Right cardiac atrium (tissue), 5 donors: ENCODE measurements at regions not wholly inside any gene's neighbourhood (a gene's known extent, or its start where the extent isn't known, plus 50 kb on each side); places are given as distances from the start of the nearest gene placed in this dataset.

Experiments
- ATAC-seq, 2 donors: fragments of 200-7000 bp; cut with Tn5 transposase; one replicate each; pipeline versions ENCODE4 v1.8.0 to v1.9.1; 2020; ENCODE audit warnings: moderate library complexity in 2 of 2, mild to moderate bottlenecking in 1 of 2
- DNase-seq, 3 donors: peaks; one replicate each; pipeline ENCODE4 v3.0.0-alpha.2; 2020
- H3K27ac ChIP-seq: one replicate; pipeline ENCODE4 v1.5.1; 2013; ENCODE audit warnings: mild to moderate bottlenecking, low read length, control low read depth, moderate library complexity
- H3K27me3 ChIP-seq: one replicate; pipeline ENCODE4 v1.6.1; 2013; ENCODE audit not compliant: control insufficient read depth, insufficient read depth
- H3K4me1 ChIP-seq: one replicate; pipeline ENCODE4 v1.6.1; 2013; ENCODE audit warnings: low read length; ENCODE audit not compliant: control insufficient read depth, insufficient read depth
- H3K4me3 ChIP-seq: one replicate; pipeline ENCODE4 v1.5.1; 2013; ENCODE audit warnings: low read length, control low read depth
- H3K9me3 ChIP-seq: one replicate; pipeline ENCODE4 v1.6.1; 2013; ENCODE audit warnings: low read length; ENCODE audit not compliant: control insufficient read depth
- WGBS: extraction: QIAGEN DNeasy Blood & Tissue Kit; methylation state at CpG from one replicate; pipeline ENCODE4 v1.1.7; 2013; 5-methylcytosine and 5-hydroxymethylcytosine counted together
- intact Hi-C, 4 donors: fragments of 100-400 bp; cut with DNase I; formaldehyde crosslinking; loops; one replicate each; pipeline versions ENCODE4 v1.11.0 to v1.14.0; 2022 to 2023
- donor health status: healthy with polysubstance abuse.
- donor health status: DM: no; HTN: yes; CAD: no.
- donor health status: DM: no; HTN: no; CAD: no.
- donor health status: DM: no; HTN: yes; CAD: no; lungs with severe emphysema.
- donor health status: DM: yes; HTN: yes; CAD: no.

GRCh38 chr21:18460979-18461378 lies 57.4 kb upstream of the TMPRSS15 start:
- Histone ChIP-seq H3K9me3 (no peaks in the 10 kb centered on the region), H3K4me1 (no peaks in the 10 kb centered on the region), H3K27ac (no peak overlapping the region), H3K4me3 (no peak overlapping the region), H3K27me3 (peaks cover 3% of the 10 kb centered on the region)
- no peak for DNase-seq
- intact Hi-C loops = no loop called here
- WGBS = 61% methylated on average over 4 of the region's 4 CpGs
- no peak for ATAC-seq

- Histone ChIP-seq H3K9me3 (no peaks in the 10 kb centered on the region), H3K4me1 (no peaks in the 10 kb centered on the region), H3K27ac (no peak overlapping the region), H3K4me3 (no peak overlapping the region), H3K27me3 (peaks cover 3% of the 10 kb centered on the region)
- WGBS = 82% methylated on average over 3 of the region's 3 CpGs
- no peak for DNase-seq
- no peak for ATAC-seq
- intact Hi-C loops = no loop called here
These were observed 58.2 kb upstream of the TMPRSS15 start for GRCh38 chr21:18461743-18462142.

- Histone ChIP-seq H3K4me3 (no peak overlapping the region), H3K9me3 (no peaks in the 10 kb centered on the region), H3K4me1 (no peaks in the 10 kb centered on the region), H3K27ac (no peak overlapping the region), H3K27me3 (no peaks in the 10 kb centered on the region)
- 59% methylated on average over 2 of the region's 2 CpGs for WGBS
- ATAC-seq (no peak), DNase-seq (no peak)
- intact Hi-C loops = no loop called here
These were observed 64.1 kb upstream of the TMPRSS15 start for GRCh38 chr21:18467715-18468114.

GRCh38 chr21:18468790-18469189 lies 65.2 kb upstream of the TMPRSS15 start:
- ATAC-seq = no peak
- Histone ChIP-seq H3K27me3 (no peaks in the 10 kb centered on the region), H3K9me3 (no peaks in the 10 kb centered on the region), H3K4me3 (no peak overlapping the region), H3K4me1 (no peaks in the 10 kb centered on the region), H3K27ac (no peak overlapping the region)
- 69% methylated on average over 6 of the region's 6 CpGs for WGBS
- DNase-seq = no peak
- intact Hi-C loops = no loop called here

- H3K27me3 ChIP-seq = no peaks in the 10 kb centered on the region
- no peak overlapping the region for H3K27ac ChIP-seq
- no peaks in the 10 kb centered on the region for H3K9me3 ChIP-seq
- H3K4me1 ChIP-seq = no peaks in the 10 kb centered on the region
- ATAC-seq (no peak), DNase-seq (no peak)
- no peak overlapping the region for H3K4me3 ChIP-seq
- 87% methylated on average over 1 of the region's 1 CpG for WGBS
- intact Hi-C loops = no loop called here
These were observed 73.1 kb upstream of the TMPRSS15 start for GRCh38 chr21:18476639-18477038.

- intact Hi-C loops = no loop called here
- ATAC-seq (no peak), DNase-seq (no peak)
- Histone ChIP-seq H3K4me3 (no peak overlapping the region), H3K27ac (no peak overlapping the region), H3K9me3 (no peaks in the 10 kb centered on the region), H3K4me1 (no peaks in the 10 kb centered on the region), H3K27me3 (no peaks in the 10 kb centered on the region)
- WGBS = 75% methylated on average over 7 of the region's 7 CpGs
These were observed 73.5 kb upstream of the TMPRSS15 start for GRCh38 chr21:18477043-18477442.

- Histone ChIP-seq H3K27ac (no peak overlapping the region), H3K4me3 (no peak overlapping the region), H3K27me3 (no peaks in the 10 kb centered on the region), H3K4me1 (no peaks in the 10 kb centered on the region), H3K9me3 (no peaks in the 10 kb centered on the region)
- 52% methylated on average over 1 of the region's 1 CpG for WGBS
- intact Hi-C loops = no loop called here
- DNase-seq (no peak), ATAC-seq (no peak)
These were observed 74.9 kb upstream of the TMPRSS15 start for GRCh38 chr21:18478513-18478912.

GRCh38 chr21:18488252-18488651 lies 84.7 kb upstream of the TMPRSS15 start:
- Histone ChIP-seq H3K4me3 (no peak overlapping the region), H3K27ac (no peak overlapping the region), H3K4me1 (no peaks in the 10 kb centered on the region), H3K27me3 (no peaks in the 10 kb centered on the region), H3K9me3 (no peaks in the 10 kb centered on the region)
- ATAC-seq (no peak), DNase-seq (no peak)
- intact Hi-C loops = no loop called here
- 71% methylated on average over 1 of the region's 1 CpG for WGBS

GRCh38 chr21:18493422-18493821 lies 89.8 kb upstream of the TMPRSS15 start:
- Histone ChIP-seq H3K4me3 (no peak overlapping the region), H3K27ac (no peak overlapping the region), H3K4me1 (no peaks in the 10 kb centered on the region), H3K9me3 (no peaks in the 10 kb centered on the region), H3K27me3 (no peaks in the 10 kb centered on the region)
- DNase-seq = no peak
- intact Hi-C loops = no loop called here
- 63% methylated on average over 8 of the region's 8 CpGs for WGBS
- no peak for ATAC-seq

GRCh38 chr21:18495523-18495922 lies 91.9 kb upstream of the TMPRSS15 start:
- 75% methylated on average over 1 of the region's 1 CpG for WGBS

GRCh38 chr21:18498431-18498830 lies 94.8 kb upstream of the TMPRSS15 start:
- no peaks in the 10 kb centered on the region for H3K9me3 ChIP-seq
- no peak for DNase-seq
- H3K27me3 ChIP-seq = no peaks in the 10 kb centered on the region
- 37% methylated on average over 1 of the region's 1 CpG for WGBS
- no peaks in the 10 kb centered on the region for H3K4me1 ChIP-seq
- no peak overlapping the region for H3K27ac ChIP-seq
- no peak for ATAC-seq
- H3K4me3 ChIP-seq = no peak overlapping the region
- intact Hi-C loops = no loop called here

More at GRCh38 chr21:18495523-18495922, 91.9 kb upstream of the TMPRSS15 start:
- ATAC-seq = no peak
- no peaks in the 10 kb centered on the region for H3K4me1 ChIP-seq
- H3K27ac ChIP-seq = no peak overlapping the region
- no peak for DNase-seq
- intact Hi-C loops = no loop called here
- H3K27me3 ChIP-seq = no peaks in the 10 kb centered on the region
- no peaks in the 10 kb centered on the region for H3K9me3 ChIP-seq
- no peak overlapping the region for H3K4me3 ChIP-seq

- Histone ChIP-seq H3K27me3 (no peaks in the 10 kb centered on the region), H3K9me3 (no peaks in the 10 kb centered on the region), H3K27ac (no peak overlapping the region), H3K4me3 (no peak overlapping the region), H3K4me1 (no peaks in the 10 kb centered on the region)
- ATAC-seq = no peak
- intact Hi-C loops = no loop called here
- DNase-seq = peak in 2 of 3 donors; percentile 31 to 59
- 28% methylated on average over 4 of the region's 4 CpGs for whole genome bisulfite sequencing
These were observed 96.3 kb upstream of the TMPRSS15 start for GRCh38 chr21:18499761-18500376.
